ENCODE measurements at regions not wholly inside any gene's neighbourhood (a gene's known extent, or its start where the extent isn't known, plus 50 kb on each side); places are given as distances from the start of the nearest gene placed in this dataset.

GRCh38 chr6:150732765-150733539, 132.6 kb upstream of the MTHFD1L start:
- no peaks in the 10 kb centered on the region for H3K9me3 ChIP-seq (ENCODE audit: severe bottlenecking)
- H3K27me3 ChIP-seq (ENCODE audit: insufficient read depth, poor library complexity, severe bottlenecking) = no peaks in the 10 kb centered on the region
- H3K4me1 ChIP-seq (ENCODE audit: insufficient read depth, poor library complexity, severe bottlenecking) = no peaks in the 10 kb centered on the region
- no peaks in the 10 kb centered on the region for H3K36me3 ChIP-seq (ENCODE audit: low read depth)
- H3K4me3 ChIP-seq (ENCODE audit: severe bottlenecking) = no peak overlapping the region
- no peak for DNase-seq (ENCODE audit: low spot score)
- no peak overlapping the region for H3K27ac ChIP-seq (ENCODE audit: poor library complexity, severe bottlenecking)
- ATAC-seq (ENCODE audit: low read depth) = no peak
- TF ChIP-seq CTCF (IDR thresholded peaks at IDR 0.05; ENCODE audit: poor library complexity, severe bottlenecking) = no peak

DNA sequence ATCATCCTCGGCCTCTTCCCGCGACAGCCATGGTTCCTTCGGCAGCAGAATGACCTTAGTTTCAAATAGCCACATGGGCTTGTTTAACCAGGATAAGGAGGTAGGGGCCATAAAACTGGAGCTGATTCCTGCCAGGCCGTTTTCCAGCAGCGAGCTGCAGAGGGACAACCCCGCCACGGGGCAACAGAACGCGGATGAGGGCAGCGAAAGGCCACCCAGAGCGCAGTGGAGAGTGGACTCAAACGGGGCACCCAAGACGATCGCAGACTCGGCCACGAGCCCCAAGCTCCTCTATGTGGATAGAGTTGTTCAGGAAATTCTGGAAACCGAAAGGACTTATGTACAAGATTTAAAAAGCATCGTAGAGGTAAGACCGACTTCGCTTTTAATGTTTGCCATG, 131.8 kb upstream of the MTHFD1L start:
- no peaks in the 10 kb centered on the region for H3K4me1 ChIP-seq (ENCODE audit: insufficient read depth, poor library complexity, severe bottlenecking)
- no peaks in the 10 kb centered on the region for H3K9me3 ChIP-seq (ENCODE audit: severe bottlenecking)
- no peaks in the 10 kb centered on the region for H3K36me3 ChIP-seq (ENCODE audit: low read depth)
- TF ChIP-seq CTCF (IDR thresholded peaks at IDR 0.05; ENCODE audit: poor library complexity, severe bottlenecking) = no peak
- H3K27ac ChIP-seq (ENCODE audit: poor library complexity, severe bottlenecking) = no peak overlapping the region
- no peak for DNase-seq (ENCODE audit: low spot score)
- no peaks in the 10 kb centered on the region for H3K27me3 ChIP-seq (ENCODE audit: insufficient read depth, poor library complexity, severe bottlenecking)
- ATAC-seq (ENCODE audit: low read depth) = no peak
- H3K4me3 ChIP-seq (ENCODE audit: severe bottlenecking) = no peak overlapping the region

- Histone ChIP-seq H3K27me3 (ENCODE audit: insufficient read depth, poor library complexity, severe bottlenecking) (no peaks in the 10 kb centered on the region), H3K4me3 (ENCODE audit: severe bottlenecking) (no peak overlapping the region), H3K36me3 (ENCODE audit: low read depth) (no peaks in the 10 kb centered on the region), H3K4me1 (ENCODE audit: insufficient read depth, poor library complexity, severe bottlenecking) (no peaks in the 10 kb centered on the region), H3K27ac (ENCODE audit: poor library complexity, severe bottlenecking) (no peak overlapping the region), H3K9me3 (ENCODE audit: severe bottlenecking) (no peaks in the 10 kb centered on the region)
- DNase-seq (ENCODE audit: low spot score) (no peak), ATAC-seq (ENCODE audit: low read depth) (peak; percentile 99)
- TF ChIP-seq CTCF (IDR thresholded peaks at IDR 0.05; ENCODE audit: poor library complexity, severe bottlenecking) = no peak
Measured at GRCh38 chr6:150734235-150734634, 131.3 kb upstream of the MTHFD1L start.

- no peaks in the 10 kb centered on the region for H3K36me3 ChIP-seq (ENCODE audit: low read depth)
- no peak overlapping the region for H3K4me3 ChIP-seq (ENCODE audit: severe bottlenecking)
- no peak for ATAC-seq (ENCODE audit: low read depth)
- H3K9me3 ChIP-seq (ENCODE audit: severe bottlenecking) = no peaks in the 10 kb centered on the region
- H3K27me3 ChIP-seq (ENCODE audit: insufficient read depth, poor library complexity, severe bottlenecking) = no peaks in the 10 kb centered on the region
- DNase-seq (ENCODE audit: low spot score) = no peak
- no peak for TF ChIP-seq CTCF (IDR thresholded peaks at IDR 0.05; ENCODE audit: poor library complexity, severe bottlenecking)
- H3K4me1 ChIP-seq (ENCODE audit: insufficient read depth, poor library complexity, severe bottlenecking) = no peaks in the 10 kb centered on the region
- no peak overlapping the region for H3K27ac ChIP-seq (ENCODE audit: poor library complexity, severe bottlenecking)
Measured at GRCh38 chr6:150735341-150735851, 130.1 kb upstream of the MTHFD1L start.

GRCh38 chr6:150738092-150738629, 127.3 kb upstream of the MTHFD1L start:
- Histone ChIP-seq H3K9me3 (ENCODE audit: severe bottlenecking) (no peaks in the 10 kb centered on the region), H3K36me3 (ENCODE audit: low read depth) (no peaks in the 10 kb centered on the region), H3K27ac (ENCODE audit: poor library complexity, severe bottlenecking) (no peak overlapping the region), H3K4me1 (ENCODE audit: insufficient read depth, poor library complexity, severe bottlenecking) (no peaks in the 10 kb centered on the region), H3K4me3 (ENCODE audit: severe bottlenecking) (no peak overlapping the region), H3K27me3 (ENCODE audit: insufficient read depth, poor library complexity, severe bottlenecking) (no peaks in the 10 kb centered on the region)
- ATAC-seq (ENCODE audit: low read depth) (no peak), DNase-seq (ENCODE audit: low spot score) (no peak)
- TF ChIP-seq CTCF (IDR thresholded peaks at IDR 0.05; ENCODE audit: poor library complexity, severe bottlenecking) = no peak
